ENCODE measurements at regions not wholly inside any gene's neighbourhood (a gene's known extent, or its start where the extent isn't known, plus 50 kb on each side); places are given as distances from the start of the nearest gene placed in this dataset.

- H3K4me3 Mint-ChIP-seq, result no peak overlapping the region
- ATAC-seq (no peak), DNase-seq (ENCODE audit: low spot score) (no peak)
- H3K27ac ChIP-seq (ENCODE audit: low read depth), result no peak overlapping the region
- H3K4me1 Mint-ChIP-seq, result peaks cover 12% of the 10 kb centered on the region
- H3K4me1 ChIP-seq (ENCODE audit: insufficient read depth), result peaks cover 4% of the 10 kb centered on the region; the same call in 1 of the 2 replicates
- no peaks in the 10 kb centered on the region for H3K79me2 ChIP-seq (replicated peaks; ENCODE audit: insufficient read depth)
- H3K9me3 Mint-ChIP-seq, result no peaks in the 10 kb centered on the region
- H3K9me2 ChIP-seq (ENCODE audit: insufficient read depth), result peaks cover 30% of the 10 kb centered on the region
- H2AFZ ChIP-seq, result no peak overlapping the region
- TF ChIP-seq, protein P1, sequence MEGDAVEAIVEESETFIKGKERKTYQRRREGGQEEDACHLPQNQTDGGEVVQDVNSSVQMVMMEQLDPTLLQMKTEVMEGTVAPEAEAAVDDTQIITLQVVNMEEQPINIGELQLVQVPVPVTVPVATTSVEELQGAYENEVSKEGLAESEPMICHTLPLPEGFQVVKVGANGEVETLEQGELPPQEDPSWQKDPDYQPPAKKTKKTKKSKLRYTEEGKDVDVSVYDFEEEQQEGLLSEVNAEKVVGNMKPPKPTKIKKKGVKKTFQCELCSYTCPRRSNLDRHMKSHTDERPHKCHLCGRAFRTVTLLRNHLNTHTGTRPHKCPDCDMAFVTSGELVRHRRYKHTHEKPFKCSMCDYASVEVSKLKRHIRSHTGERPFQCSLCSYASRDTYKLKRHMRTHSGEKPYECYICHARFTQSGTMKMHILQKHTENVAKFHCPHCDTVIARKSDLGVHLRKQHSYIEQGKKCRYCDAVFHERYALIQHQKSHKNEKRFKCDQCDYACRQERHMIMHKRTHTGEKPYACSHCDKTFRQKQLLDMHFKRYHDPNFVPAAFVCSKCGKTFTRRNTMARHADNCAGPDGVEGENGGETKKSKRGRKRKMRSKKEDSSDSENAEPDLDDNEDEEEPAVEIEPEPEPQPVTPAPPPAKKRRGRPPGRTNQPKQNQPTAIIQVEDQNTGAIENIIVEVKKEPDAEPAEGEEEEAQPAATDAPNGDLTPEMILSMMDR (conservative IDR thresholded peaks at IDR 0.05; ENCODE audit: low read depth in 2 of 2), result no peak
- no peak for TF ChIP-seq ZNF331 (CRISPR knock-in tag; IDR thresholded peaks at IDR 0.05; ENCODE audit: low read depth)
- H4K20me1 ChIP-seq (replicated peaks; ENCODE audit: insufficient read depth), result no peaks in the 10 kb centered on the region
- H3K27me3 Mint-ChIP-seq (ENCODE audit: insufficient read depth, low read depth, poor library complexity), result peaks cover 5% of the 10 kb centered on the region
- H3K4me2 ChIP-seq, result no peak overlapping the region
- no peaks in the 10 kb centered on the region for H3K27me3 ChIP-seq (ENCODE audit: insufficient read depth)
- no peaks in the 10 kb centered on the region for H3F3A ChIP-seq (replicated peaks; ENCODE audit: low read depth)
- H3K27ac Mint-ChIP-seq, result no peak overlapping the region
- no peaks in the 10 kb centered on the region for H3K36me3 ChIP-seq (ENCODE audit: insufficient read depth)
- peaks cover 4% of the 10 kb centered on the region; the same call in 2 of the 3 replicates for H3K36me3 Mint-ChIP-seq (ENCODE audit: low read depth)
- H3K4me3 ChIP-seq, result no peak overlapping the region
These were observed 195.8 kb downstream of the SHQ1 start for GRCh38 chr3:72652395-72652794.

- ATAC-seq (no peak), DNase-seq (ENCODE audit: low spot score) (no peak)
- Mint-ChIP-seq H3K27ac (peak overlapping the region; percentile 10; the same call in 1 of the 2 replicates), H3K27me3 (ENCODE audit: insufficient read depth, low read depth, poor library complexity) (peaks cover 6% of the 10 kb centered on the region), H3K9me3 (no peaks in the 10 kb centered on the region), H3K36me3 (ENCODE audit: low read depth) (peaks cover 4% of the 10 kb centered on the region; the same call in 2 of the 3 replicates), H3K4me1 (peaks cover 12% of the 10 kb centered on the region), H3K4me3 (no peak overlapping the region; the same call in 2 of the 3 replicates)
- H3K79me2 ChIP-seq (replicated peaks; ENCODE audit: insufficient read depth), result no peaks in the 10 kb centered on the region
- peaks cover 4% of the 10 kb centered on the region; the same call in 1 of the 2 replicates for H3K4me1 ChIP-seq (ENCODE audit: insufficient read depth)
- no peaks in the 10 kb centered on the region for H3K27me3 ChIP-seq (ENCODE audit: insufficient read depth)
- peaks cover 30% of the 10 kb centered on the region for H3K9me2 ChIP-seq (ENCODE audit: insufficient read depth)
- H2AFZ ChIP-seq, result no peak overlapping the region
- H4K20me1 ChIP-seq (replicated peaks; ENCODE audit: insufficient read depth), result no peaks in the 10 kb centered on the region
- no peak overlapping the region for H3K4me2 ChIP-seq
- H3K27ac ChIP-seq (ENCODE audit: low read depth), result no peak overlapping the region
- no peak for TF ChIP-seq ZNF331 (CRISPR knock-in tag; IDR thresholded peaks at IDR 0.05; ENCODE audit: low read depth)
- TF ChIP-seq EZH2 (IDR thresholded peaks at IDR 0.05; ENCODE audit: low read depth, unreplicated experiment), result no peak
- no peak for TF ChIP-seq POLR2AphosphoS5 (IDR thresholded peaks at IDR 0.05; ENCODE audit: low read depth)
- TF ChIP-seq, protein P2, sequence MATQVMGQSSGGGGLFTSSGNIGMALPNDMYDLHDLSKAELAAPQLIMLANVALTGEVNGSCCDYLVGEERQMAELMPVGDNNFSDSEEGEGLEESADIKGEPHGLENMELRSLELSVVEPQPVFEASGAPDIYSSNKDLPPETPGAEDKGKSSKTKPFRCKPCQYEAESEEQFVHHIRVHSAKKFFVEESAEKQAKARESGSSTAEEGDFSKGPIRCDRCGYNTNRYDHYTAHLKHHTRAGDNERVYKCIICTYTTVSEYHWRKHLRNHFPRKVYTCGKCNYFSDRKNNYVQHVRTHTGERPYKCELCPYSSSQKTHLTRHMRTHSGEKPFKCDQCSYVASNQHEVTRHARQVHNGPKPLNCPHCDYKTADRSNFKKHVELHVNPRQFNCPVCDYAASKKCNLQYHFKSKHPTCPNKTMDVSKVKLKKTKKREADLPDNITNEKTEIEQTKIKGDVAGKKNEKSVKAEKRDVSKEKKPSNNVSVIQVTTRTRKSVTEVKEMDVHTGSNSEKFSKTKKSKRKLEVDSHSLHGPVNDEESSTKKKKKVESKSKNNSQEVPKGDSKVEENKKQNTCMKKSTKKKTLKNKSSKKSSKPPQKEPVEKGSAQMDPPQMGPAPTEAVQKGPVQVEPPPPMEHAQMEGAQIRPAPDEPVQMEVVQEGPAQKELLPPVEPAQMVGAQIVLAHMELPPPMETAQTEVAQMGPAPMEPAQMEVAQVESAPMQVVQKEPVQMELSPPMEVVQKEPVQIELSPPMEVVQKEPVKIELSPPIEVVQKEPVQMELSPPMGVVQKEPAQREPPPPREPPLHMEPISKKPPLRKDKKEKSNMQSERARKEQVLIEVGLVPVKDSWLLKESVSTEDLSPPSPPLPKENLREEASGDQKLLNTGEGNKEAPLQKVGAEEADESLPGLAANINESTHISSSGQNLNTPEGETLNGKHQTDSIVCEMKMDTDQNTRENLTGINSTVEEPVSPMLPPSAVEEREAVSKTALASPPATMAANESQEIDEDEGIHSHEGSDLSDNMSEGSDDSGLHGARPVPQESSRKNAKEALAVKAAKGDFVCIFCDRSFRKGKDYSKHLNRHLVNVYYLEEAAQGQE (IDR thresholded peaks at IDR 0.05; ENCODE audit: unreplicated experiment), result no peak
- TF ChIP-seq EZH2phosphoT487 (IDR thresholded peaks at IDR 0.05; ENCODE audit: unreplicated experiment), result no peak
- no peak for TF ChIP-seq ZNF114 (CRISPR knock-in tag; IDR thresholded peaks at IDR 0.05)
- H3F3A ChIP-seq (replicated peaks; ENCODE audit: low read depth), result no peaks in the 10 kb centered on the region
- no peak overlapping the region for H3K4me3 ChIP-seq
- no peaks in the 10 kb centered on the region for H3K36me3 ChIP-seq (ENCODE audit: insufficient read depth)
These were observed 196.7 kb downstream of the SHQ1 start for GRCh38 chr3:72651498-72651897.
